ENCODE measurements at regions not wholly inside any gene's neighbourhood (a gene's known extent, or its start where the extent isn't known, plus 50 kb on each side); places are given as distances from the start of the nearest gene placed in this dataset.

DNA sequence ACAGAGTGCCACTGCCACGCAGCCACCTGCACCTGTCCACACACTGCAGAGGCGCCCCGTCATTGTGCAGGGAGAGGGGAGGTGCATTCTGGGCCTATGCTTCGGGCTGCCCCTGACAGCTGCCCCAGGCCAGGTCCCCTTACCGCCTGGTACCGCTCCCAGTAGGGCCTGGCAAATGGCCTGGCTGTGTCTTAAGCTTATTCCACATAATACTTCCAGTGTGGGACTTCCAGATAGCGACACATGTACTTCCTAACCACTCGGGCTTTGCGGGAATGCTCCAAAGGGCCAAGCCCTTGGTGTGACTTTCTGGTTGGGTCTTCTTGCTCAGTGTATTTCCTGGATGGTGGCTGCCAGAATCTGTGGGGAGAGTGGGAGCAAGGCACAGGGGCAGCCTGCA, 254.3 kb upstream of the CHRNA7 start:
- ChIA-PET CTCF (no interaction called here), POLR2A (no interaction called here)
- TF ChIP-seq, protein P1, sequence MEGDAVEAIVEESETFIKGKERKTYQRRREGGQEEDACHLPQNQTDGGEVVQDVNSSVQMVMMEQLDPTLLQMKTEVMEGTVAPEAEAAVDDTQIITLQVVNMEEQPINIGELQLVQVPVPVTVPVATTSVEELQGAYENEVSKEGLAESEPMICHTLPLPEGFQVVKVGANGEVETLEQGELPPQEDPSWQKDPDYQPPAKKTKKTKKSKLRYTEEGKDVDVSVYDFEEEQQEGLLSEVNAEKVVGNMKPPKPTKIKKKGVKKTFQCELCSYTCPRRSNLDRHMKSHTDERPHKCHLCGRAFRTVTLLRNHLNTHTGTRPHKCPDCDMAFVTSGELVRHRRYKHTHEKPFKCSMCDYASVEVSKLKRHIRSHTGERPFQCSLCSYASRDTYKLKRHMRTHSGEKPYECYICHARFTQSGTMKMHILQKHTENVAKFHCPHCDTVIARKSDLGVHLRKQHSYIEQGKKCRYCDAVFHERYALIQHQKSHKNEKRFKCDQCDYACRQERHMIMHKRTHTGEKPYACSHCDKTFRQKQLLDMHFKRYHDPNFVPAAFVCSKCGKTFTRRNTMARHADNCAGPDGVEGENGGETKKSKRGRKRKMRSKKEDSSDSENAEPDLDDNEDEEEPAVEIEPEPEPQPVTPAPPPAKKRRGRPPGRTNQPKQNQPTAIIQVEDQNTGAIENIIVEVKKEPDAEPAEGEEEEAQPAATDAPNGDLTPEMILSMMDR (IDR thresholded peaks at IDR 0.05), result no peak
- no peak for TF ChIP-seq EZH2 (IDR thresholded peaks at IDR 0.05; ENCODE audit: borderline replicate concordance, insufficient read depth, low read depth, low read length, poor library complexity, severe bottlenecking)
- H3K9me3 ChIP-seq (ENCODE audit: control extremely low read depth in 1 of 3, control insufficient read depth in 2 of 3, insufficient read depth in 1 of 3, low read length in 2 of 3), result peaks cover 0 to 3% (median 0%) of the 10 kb centered on the region in 3 donors
- Mint-ChIP-seq H3K4me1 (no peaks in the 10 kb centered on the region), H3K9me3 (ENCODE audit: insufficient read depth) (no peaks in the 10 kb centered on the region), H3K4me3 (no peak overlapping the region), H3K27me3 (peaks cover 8% of the 10 kb centered on the region), H3K27ac (no peak overlapping the region)
- no peak for DNase-seq
- H3K4me1 ChIP-seq (ENCODE audit: control insufficient read depth in 2 of 2, insufficient read depth in 2 of 2, low read length in 2 of 2), result no peaks in the 10 kb centered on the region
- H2AFZ ChIP-seq (ENCODE audit: insufficient read depth, low read depth, low read length, poor library complexity, severe bottlenecking), result no peak overlapping the region
- WGBS (ENCODE audit: insufficient coverage), result 90% methylated on average over 8 of the region's 9 CpGs
- peaks cover 0 to 4% (median 0%) of the 10 kb centered on the region in 4 experiments for H3K27me3 ChIP-seq (replicated peaks in 1 of 4; ENCODE audit: control extremely low read depth in 1 of 4, control insufficient read depth in 3 of 4, insufficient read depth in 4 of 4, low read length in 3 of 4)
- H3K27ac ChIP-seq (ENCODE audit: low read length in 2 of 2), result no peak overlapping the region
- H4K20me1 ChIP-seq (ENCODE audit: control insufficient read depth, insufficient read depth, low read length, poor library complexity, severe bottlenecking), result no peaks in the 10 kb centered on the region
- no peak overlapping the region for H3K4me3 ChIP-seq (ENCODE audit: control extremely low read depth in 1 of 5, extremely low read depth in 1 of 5, insufficient read depth in 1 of 5, low read depth in 2 of 5, low read length in 4 of 5)
- intact Hi-C loops (cut with micrococcal nuclease), result no loop called here
- no peaks in the 10 kb centered on the region for H3K79me2 ChIP-seq (ENCODE audit: control insufficient read depth, insufficient read depth, low read length)
- H3K4me2 ChIP-seq (replicated peaks; ENCODE audit: low read depth, low read length, poor library complexity, severe bottlenecking), result no peak overlapping the region
- H3K9ac ChIP-seq (ENCODE audit: low read length), result no peak overlapping the region
- no peak for ATAC-seq (ENCODE audit: low read depth)
- H3K36me3 ChIP-seq (replicated peaks in 1 of 2; ENCODE audit: control extremely low read depth in 1 of 2, control insufficient read depth in 1 of 2, extremely low read depth in 1 of 2, insufficient read depth in 2 of 2, low read length in 1 of 2), result no peaks in the 10 kb centered on the region

DNA sequence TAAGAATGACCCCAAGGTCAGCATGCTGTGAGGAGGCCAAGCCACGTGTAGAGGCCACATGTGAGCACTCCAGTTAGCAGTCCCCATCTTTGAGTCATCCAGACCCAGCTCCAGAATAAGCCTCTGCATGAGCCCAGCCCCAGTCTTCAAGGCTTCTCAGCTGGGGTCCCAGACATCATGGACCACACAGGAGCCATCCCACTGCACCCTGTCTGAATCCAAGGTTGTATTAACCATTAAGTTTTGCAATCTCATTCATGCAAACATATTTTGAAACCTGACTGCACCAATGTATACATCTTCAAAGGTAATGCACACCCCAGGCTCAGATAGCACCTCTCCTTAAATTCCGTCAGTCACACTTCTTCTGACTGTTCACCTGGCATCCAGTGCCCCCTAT, 249.1 kb upstream of the CHRNA7 start:
- POLR2A ChIA-PET, result no interaction called here
- no peak for ATAC-seq (ENCODE audit: low read depth)
- Histone ChIP-seq H3K4me1 (ENCODE audit: control insufficient read depth in 2 of 2, insufficient read depth in 2 of 2, low read length in 2 of 2) (no peaks in the 10 kb centered on the region), H3K36me3 (replicated peaks in 1 of 2; ENCODE audit: control extremely low read depth in 1 of 2, control insufficient read depth in 1 of 2, extremely low read depth in 1 of 2, insufficient read depth in 2 of 2, low read length in 1 of 2) (no peaks in the 10 kb centered on the region), H3K9ac (ENCODE audit: low read length) (no peak overlapping the region), H2AFZ (ENCODE audit: insufficient read depth, low read depth, low read length, poor library complexity, severe bottlenecking) (no peak overlapping the region), H3K27me3 (replicated peaks in 1 of 4; ENCODE audit: control extremely low read depth in 1 of 4, control insufficient read depth in 3 of 4, insufficient read depth in 4 of 4, low read length in 3 of 4) (peaks cover 0 to 4% (median 0%) of the 10 kb centered on the region in 4 experiments), H3K79me2 (ENCODE audit: control insufficient read depth, insufficient read depth, low read length) (no peaks in the 10 kb centered on the region), H3K4me3 (ENCODE audit: control extremely low read depth in 1 of 5, extremely low read depth in 1 of 5, insufficient read depth in 1 of 5, low read depth in 2 of 5, low read length in 4 of 5) (no peak overlapping the region), H3K27ac (ENCODE audit: low read length in 2 of 2) (no peak overlapping the region), H4K20me1 (ENCODE audit: control insufficient read depth, insufficient read depth, low read length, poor library complexity, severe bottlenecking) (no peaks in the 10 kb centered on the region), H3K9me3 (ENCODE audit: control extremely low read depth in 1 of 3, control insufficient read depth in 2 of 3, insufficient read depth in 1 of 3, low read length in 2 of 3) (no peaks in the 10 kb centered on the region), H3K4me2 (replicated peaks; ENCODE audit: low read depth, low read length, poor library complexity, severe bottlenecking) (no peak overlapping the region)
- no peak for TF ChIP-seq EZH2 (IDR thresholded peaks at IDR 0.05; ENCODE audit: borderline replicate concordance, insufficient read depth, low read depth, low read length, poor library complexity, severe bottlenecking)
- TF ChIP-seq, protein P1 (IDR thresholded peaks at IDR 0.05), result no peak
- CTCF ChIA-PET, result no interaction called here
- 67% methylated on average over 2 of the region's 2 CpGs for WGBS (ENCODE audit: insufficient coverage)
- H3K27ac Mint-ChIP-seq, result no peak overlapping the region
- H3K9me3 Mint-ChIP-seq (ENCODE audit: insufficient read depth), result no peaks in the 10 kb centered on the region
- intact Hi-C loops (cut with micrococcal nuclease), result no loop called here
- H3K27me3 Mint-ChIP-seq, result peaks cover 4% of the 10 kb centered on the region
- no peaks in the 10 kb centered on the region for H3K4me1 Mint-ChIP-seq
- no peak for DNase-seq
- H3K4me3 Mint-ChIP-seq, result no peak overlapping the region

Measured in B cell (primary cell).